T47D (cell line): ENCODE measurements at regions not wholly inside any gene's neighbourhood (a gene's known extent, or its start where the extent isn't known, plus 50 kb on each side); places are given as distances from the start of the nearest gene placed in this dataset.

Experiments used
- DNase-seq, 2 experiments: peaks; one replicate each; pipeline versions ENCODE4 v3.0.0 to v3.0.0-alpha.2; 2011 to 2012; ENCODE audit warnings: low read depth in 1 of 2, low spot score in 1 of 2
- JUND ChIP-seq: IDR thresholded peaks from 2 replicates; pipeline ENCODE4 v1.6.1; 2012; ENCODE audit warnings: low read depth
- in situ Hi-C: cut with HindIII; loops from 2 replicates; pipeline ENCODE4 v1.10.0; 2016; ENCODE audit warnings: low sequenced_read_pairs, low pct_unique_long_range_greater_than_20kb

DNA sequence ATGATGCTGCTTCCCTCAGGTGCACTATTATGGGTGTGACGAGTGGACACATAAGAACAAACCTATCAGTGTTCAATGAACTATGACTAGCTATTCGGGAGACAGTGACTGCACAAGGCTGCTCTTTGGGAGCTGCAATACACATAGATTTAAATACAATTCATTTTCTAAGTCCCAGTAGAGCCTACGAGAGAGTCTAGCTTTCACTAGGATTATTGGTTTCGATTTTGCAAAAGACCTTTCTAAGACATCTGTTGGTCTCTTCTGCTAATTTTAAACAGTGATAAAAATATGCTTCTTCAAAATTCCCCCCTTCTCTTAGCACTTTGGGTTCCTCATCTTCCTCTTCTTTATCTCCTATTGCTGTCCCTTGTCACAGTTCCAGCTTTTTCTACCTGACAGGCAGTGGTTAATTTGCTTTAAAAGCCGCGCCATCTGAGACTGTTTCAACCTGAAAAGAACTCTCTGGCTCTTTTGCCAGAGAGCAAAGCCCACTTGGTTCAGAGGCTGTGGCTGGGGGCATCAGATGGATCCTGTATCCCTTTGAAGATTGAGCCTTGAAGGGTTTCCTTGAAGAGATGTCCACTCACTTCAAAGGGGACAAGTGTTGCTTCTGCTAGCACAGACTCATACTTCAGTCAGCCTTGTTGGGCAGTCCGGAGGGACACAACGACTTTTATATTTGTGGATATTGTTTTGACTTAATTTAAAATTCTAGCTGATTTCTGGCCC lies 241.5 kb downstream of the MAN2A1 start:
- in situ Hi-C loops, result no loop called here
- no peak for TF ChIP-seq JUND
- DNase-seq, result no peak

- no peak for DNase-seq
- TF ChIP-seq JUND, result no peak
- in situ Hi-C loops, result no loop called here
Measured at GRCh38 chr5:109935833-109936490, 246.2 kb downstream of the MAN2A1 start.

DNA sequence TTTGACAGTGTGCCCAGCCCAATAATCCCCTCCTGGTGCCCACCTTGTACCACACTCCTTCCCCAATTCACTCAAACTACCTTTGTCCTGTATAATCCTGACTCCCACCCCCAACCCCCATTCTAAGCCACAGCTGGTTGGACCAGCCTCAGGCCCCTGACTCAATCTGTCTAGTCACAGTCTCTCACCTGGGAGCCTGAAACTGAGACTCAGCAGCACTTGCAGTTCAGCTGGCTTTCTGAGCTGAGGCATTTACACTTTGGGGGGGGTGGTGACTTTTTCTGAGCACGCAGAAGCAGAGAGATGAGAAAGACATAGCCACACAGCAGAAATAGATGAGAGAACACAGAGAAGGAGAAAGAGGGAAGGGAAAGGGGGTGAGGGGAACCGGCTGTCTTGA lies 247.3 kb downstream of the MAN2A1 start:
- in situ Hi-C loops, result no loop called here
- DNase-seq, result no peak
- no peak for TF ChIP-seq JUND

DNA sequence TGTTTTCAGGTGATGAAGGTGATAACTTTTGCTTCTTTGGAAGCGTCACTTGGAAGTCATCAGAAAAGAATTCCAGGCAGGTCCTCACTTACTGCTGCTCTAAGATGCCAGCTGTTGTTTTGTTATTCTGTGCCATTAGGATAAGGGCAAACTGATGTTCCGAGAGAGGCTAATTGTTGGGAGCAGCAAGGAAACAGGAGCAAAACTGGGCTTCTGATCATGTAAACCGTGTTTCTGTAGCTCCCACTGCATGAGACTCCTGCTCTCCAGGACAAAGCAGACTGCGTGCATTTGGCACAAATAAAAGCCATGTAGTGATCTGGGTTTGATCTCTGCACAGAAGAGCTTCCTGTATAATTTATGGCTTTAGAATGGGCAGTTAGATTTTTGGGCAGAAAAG lies 248.2 kb downstream of the MAN2A1 start:
- in situ Hi-C loops, result no loop called here
- no peak for TF ChIP-seq JUND
- no peak for DNase-seq

GRCh38 chr5:109938453-109938852 lies 248.7 kb downstream of the MAN2A1 start:
- TF ChIP-seq JUND, result no peak
- in situ Hi-C loops, result no loop called here
- DNase-seq, result no peak

DNA sequence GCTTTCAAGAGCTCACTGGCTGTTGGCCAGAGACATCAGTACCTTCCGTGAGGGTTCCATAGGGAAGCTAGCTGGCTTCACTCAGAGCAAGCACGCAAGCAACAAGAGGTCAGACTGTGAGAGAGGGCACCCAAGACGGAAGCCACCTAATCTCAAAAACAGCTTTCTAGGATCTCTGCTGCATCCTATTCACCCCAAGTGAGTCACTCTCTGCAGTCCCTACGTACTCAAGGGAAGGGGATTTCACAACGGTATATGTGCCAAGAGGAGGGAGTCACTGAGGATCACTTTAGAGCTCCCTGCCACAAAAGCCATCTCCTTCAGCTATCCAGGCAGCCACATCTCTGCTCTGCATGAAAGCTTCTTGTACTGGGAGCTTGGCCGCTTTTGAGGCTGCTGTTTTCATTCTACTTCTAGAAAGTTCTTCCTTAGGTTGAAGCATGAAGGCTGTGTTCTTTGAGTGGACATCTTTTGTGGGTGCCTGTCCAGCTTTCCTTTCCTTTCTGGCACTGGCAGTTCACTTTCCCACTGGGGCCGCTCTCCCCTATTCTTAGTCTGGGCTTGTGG lies 249.5 kb downstream of the MAN2A1 start:
- no peak for DNase-seq
- in situ Hi-C loops, result no loop called here
- no peak for TF ChIP-seq JUND

GRCh38 chr5:109942646-109943045 lies 252.9 kb downstream of the MAN2A1 start:
- in situ Hi-C loops, result no loop called here
- no peak for TF ChIP-seq JUND
- no peak for DNase-seq

DNA sequence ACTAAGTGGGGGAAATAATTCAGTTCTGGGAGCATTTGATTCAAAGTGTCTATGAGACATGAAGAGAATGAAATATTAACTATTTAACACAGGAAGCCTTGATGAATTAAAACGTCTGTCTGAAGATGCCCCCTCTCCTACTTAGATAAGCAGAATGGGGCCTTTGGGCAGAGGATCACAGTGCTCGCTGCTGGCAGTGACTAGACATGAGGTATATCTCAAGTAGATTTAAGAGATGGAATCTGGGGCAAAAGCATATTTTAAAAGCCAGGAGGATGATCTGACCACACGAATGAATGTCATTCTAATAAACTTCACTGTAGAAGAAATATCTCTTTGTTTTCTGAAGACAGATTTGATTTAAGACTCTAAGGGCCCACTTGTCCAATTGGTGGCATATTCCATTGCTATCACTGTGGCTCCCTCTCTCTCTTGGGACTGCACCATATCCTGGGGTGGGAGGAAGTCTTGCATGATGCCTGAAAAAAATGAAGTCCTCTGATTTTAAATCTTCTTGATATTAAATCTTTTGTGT lies 254.0 kb downstream of the MAN2A1 start:
- in situ Hi-C loops, result no loop called here
- TF ChIP-seq JUND, result no peak
- DNase-seq, result no peak

GRCh38 chr5:109944461-109944860 lies 254.7 kb downstream of the MAN2A1 start:
- DNase-seq, result no peak
- TF ChIP-seq JUND, result no peak
- in situ Hi-C loops, result no loop called here

DNA sequence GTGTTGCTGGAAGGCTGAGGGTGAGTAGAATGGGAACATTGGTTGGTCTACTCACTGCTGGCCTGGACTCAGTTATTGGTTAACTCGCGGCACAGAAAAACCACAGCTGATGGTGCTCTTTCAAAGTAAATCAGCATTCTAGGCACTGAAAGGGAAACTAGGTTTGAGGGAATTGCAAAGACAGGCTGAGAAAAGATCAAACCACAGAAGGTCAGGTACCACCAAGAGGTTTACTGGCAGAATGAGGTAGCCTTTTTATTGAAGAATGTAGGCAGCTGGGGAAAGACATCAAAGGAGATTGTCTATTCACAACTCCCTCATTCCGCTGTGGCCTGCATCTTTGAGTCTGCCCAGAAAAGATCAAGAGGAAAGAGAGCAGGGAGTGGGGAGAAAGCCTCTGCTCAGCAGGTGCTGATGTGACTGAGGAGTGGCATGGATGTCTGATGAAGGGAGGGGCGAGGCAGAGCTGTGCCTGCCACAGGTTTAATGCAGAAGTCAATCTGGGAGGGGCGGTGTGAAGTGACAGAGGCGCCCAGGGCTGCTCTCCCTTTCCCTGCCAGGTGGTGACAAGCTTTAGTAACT lies 255.5 kb downstream of the MAN2A1 start:
- in situ Hi-C loops, result no loop called here
- TF ChIP-seq JUND, result no peak
- no peak for DNase-seq

- TF ChIP-seq JUND, result no peak
- peak in 1 of 2 experiments; percentile 25 for DNase-seq
- in situ Hi-C loops, result no loop called here
Measured at GRCh38 chr5:109945723-109946480, 256.2 kb downstream of the MAN2A1 start.

DNA sequence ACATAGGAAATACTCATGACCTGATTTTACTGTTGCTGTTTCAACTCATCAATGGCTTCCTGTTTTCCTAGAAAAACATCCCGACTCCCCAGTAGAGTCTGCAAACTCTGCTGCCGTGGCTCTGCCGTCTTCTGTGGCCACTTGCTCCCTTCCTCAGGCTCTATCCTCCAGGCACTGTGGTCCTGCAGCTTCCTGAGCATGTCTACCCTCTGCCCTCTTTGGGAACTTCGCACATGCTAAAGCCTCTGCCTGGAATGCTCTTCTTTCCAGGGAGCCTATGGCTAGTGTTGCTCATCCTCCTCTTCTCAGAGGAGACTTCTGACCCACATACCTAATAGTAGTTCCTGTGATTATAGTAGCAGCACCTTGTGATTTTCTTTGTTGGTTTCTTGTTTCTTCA lies 256.9 kb downstream of the MAN2A1 start:
- DNase-seq, result no peak
- in situ Hi-C loops, result no loop called here
- no peak for TF ChIP-seq JUND
